ENCODE measurements at regions not wholly inside any gene's neighbourhood (a gene's known extent, or its start where the extent isn't known, plus 50 kb on each side); places are given as distances from the start of the nearest gene placed in this dataset.

- TF ChIP-seq CTCF (IDR thresholded peaks at IDR 0.05 in 4 of 5, conservative IDR thresholded peaks at IDR 0.05 in 1 of 5) (no peak), POLR2A (IDR thresholded peaks at IDR 0.05) (no peak)
These were observed 51.7 kb upstream of the USP3 start for GRCh38 chr15:63452552-63453136.
